CD4-positive, CD25-positive, alpha-beta regulatory T cell (primary cell): ENCODE measurements at regions not wholly inside any gene's neighbourhood (a gene's known extent, or its start where the extent isn't known, plus 50 kb on each side); places are given as distances from the start of the nearest gene placed in this dataset.

Experiments
- ATAC-seq, 2 donors: fragments of 150-1000 bp; cut with Tn5 transposase; one replicate each; pipeline ENCODE4 v1.10.0; 2021; ENCODE audit warnings: low read depth in 2 of 2, moderate number of reproducible peaks in 2 of 2, moderate library complexity in 1 of 2
- DNase-seq, 3 donors: peaks; one replicate each; pipeline versions ENCODE4 v3.0.0 to v3.0.0-alpha.2; 2012 to 2022; ENCODE audit warnings: mixed read lengths in 1 of 3
- H3K27ac ChIP-seq: one replicate; pipeline ENCODE4 v1.7.0; 2013; ENCODE audit warnings: mild to moderate bottlenecking, low read length; ENCODE audit not compliant: insufficient read depth, poor library complexity, severe bottlenecking
- H3K27me3 ChIP-seq: one replicate; pipeline ENCODE4 v1.7.0; 2013; ENCODE audit warnings: low read length; ENCODE audit not compliant: control insufficient read depth, insufficient read depth
- H3K36me3 ChIP-seq: one replicate; pipeline ENCODE4 v1.7.0; 2013; ENCODE audit warnings: mild to moderate bottlenecking, low read length, moderate library complexity; ENCODE audit not compliant: control insufficient read depth, insufficient read depth
- H3K4me1 ChIP-seq: 2 replicates; pipeline ENCODE4 v1.7.0; 2013; ENCODE audit warnings: mild to moderate bottlenecking, low read length; ENCODE audit not compliant: insufficient read depth, control insufficient read depth, poor library complexity, severe bottlenecking
- H3K4me3 ChIP-seq: one replicate; pipeline ENCODE4 v1.7.0; 2013; ENCODE audit warnings: low read depth, mild to moderate bottlenecking, low read length, moderate library complexity
- H3K9me3 ChIP-seq, 2 experiments: 1 replicate in 1 of 2; 2 replicates in 1 of 2; pipeline ENCODE4 v1.7.0; 2013; ENCODE audit warnings: low read length in 2 of 2, mild to moderate bottlenecking in 1 of 2, moderate library complexity in 1 of 2; ENCODE audit not compliant: control insufficient read depth in 2 of 2
- H3K27ac Mint-ChIP-seq, 3 donors: one replicate each; pipeline ENCODE4 v1.8.0; 2020 to 2022; ENCODE audit warnings: mild to moderate bottlenecking in 3 of 3, mixed read lengths in 3 of 3, moderate library complexity in 2 of 3
- H3K27me3 Mint-ChIP-seq: one replicate; pipeline ENCODE4 v1.8.0; 2022; ENCODE audit warnings: mild to moderate bottlenecking, mixed read lengths
- H3K36me3 Mint-ChIP-seq: one replicate; pipeline ENCODE4 v1.8.0; 2020; ENCODE audit warnings: mixed read lengths
- H3K4me1 Mint-ChIP-seq, 4 donors: one replicate each; pipeline ENCODE4 v1.8.0; 2020 to 2022; ENCODE audit warnings: mixed read lengths in 4 of 4, mild to moderate bottlenecking in 1 of 4
- H3K4me3 Mint-ChIP-seq, 4 donors: one replicate each; pipeline ENCODE4 v1.8.0; 2020 to 2022; ENCODE audit warnings: mild to moderate bottlenecking in 4 of 4, mixed read lengths in 4 of 4, moderate library complexity in 3 of 4
- H3K9me3 Mint-ChIP-seq, 7 donors: one replicate each; pipeline ENCODE4 v1.8.0; 2020 to 2022; ENCODE audit warnings: mixed read lengths in 7 of 7, mild to moderate bottlenecking in 3 of 7, moderate library complexity in 2 of 7

- Histone ChIP-seq H3K27me3 (peaks cover 3% of the 10 kb centered on the region), H3K4me1 (no peaks in the 10 kb centered on the region), H3K27ac (no peak overlapping the region), H3K4me3 (no peak overlapping the region), H3K36me3 (no peaks in the 10 kb centered on the region), H3K9me3 (peaks cover 0 to 5% of the 10 kb centered on the region in 2 experiments)
- ATAC-seq = no peak
- no peak for DNase-seq
- Mint-ChIP-seq H3K4me1 (no peaks in the 10 kb centered on the region), H3K27me3 (peaks cover 4% of the 10 kb centered on the region), H3K27ac (no peak overlapping the region), H3K4me3 (no peak overlapping the region), H3K9me3 (peaks cover 0 to 34% (median 10%) of the 10 kb centered on the region in 7 donors), H3K36me3 (no peaks in the 10 kb centered on the region)
Observed at GRCh38 chr5:15131909-15132308, 260.3 kb upstream of the ANKH start.

- Histone ChIP-seq H3K27me3 (no peaks in the 10 kb centered on the region), H3K9me3 (no peaks in the 10 kb centered on the region), H3K27ac (no peak overlapping the region), H3K36me3 (no peaks in the 10 kb centered on the region), H3K4me1 (no peaks in the 10 kb centered on the region), H3K4me3 (no peak overlapping the region)
- H3K27ac Mint-ChIP-seq = peak overlapping the region in 1 of 3 donors; percentile 17
- peaks cover 1 to 39% (median 11%) of the 10 kb centered on the region in 7 donors for H3K9me3 Mint-ChIP-seq
- H3K36me3 Mint-ChIP-seq = peaks cover 5% of the 10 kb centered on the region
- DNase-seq (no peak), ATAC-seq (no peak)
- peaks cover 0 to 6% (median 0%) of the 10 kb centered on the region in 4 donors for H3K4me1 Mint-ChIP-seq
- no peaks in the 10 kb centered on the region for H3K27me3 Mint-ChIP-seq
- H3K4me3 Mint-ChIP-seq = no peak overlapping the region
Observed at GRCh38 chr5:15124871-15125568, 253.4 kb upstream of the ANKH start.

GRCh38 chr5:15124461-15124860 is 252.9 kb upstream of the ANKH start:
- Mint-ChIP-seq H3K27ac (no peak overlapping the region), H3K36me3 (peaks cover 5% of the 10 kb centered on the region), H3K27me3 (no peaks in the 10 kb centered on the region), H3K9me3 (peaks cover 1 to 33% (median 11%) of the 10 kb centered on the region in 7 donors), H3K4me3 (no peak overlapping the region), H3K4me1 (peaks cover 0 to 6% (median 0%) of the 10 kb centered on the region in 4 donors)
- no peak for DNase-seq
- Histone ChIP-seq H3K27me3 (no peaks in the 10 kb centered on the region), H3K27ac (no peak overlapping the region), H3K4me1 (no peaks in the 10 kb centered on the region), H3K36me3 (no peaks in the 10 kb centered on the region), H3K4me3 (no peak overlapping the region), H3K9me3 (no peaks in the 10 kb centered on the region)
- no peak for ATAC-seq

DNA sequence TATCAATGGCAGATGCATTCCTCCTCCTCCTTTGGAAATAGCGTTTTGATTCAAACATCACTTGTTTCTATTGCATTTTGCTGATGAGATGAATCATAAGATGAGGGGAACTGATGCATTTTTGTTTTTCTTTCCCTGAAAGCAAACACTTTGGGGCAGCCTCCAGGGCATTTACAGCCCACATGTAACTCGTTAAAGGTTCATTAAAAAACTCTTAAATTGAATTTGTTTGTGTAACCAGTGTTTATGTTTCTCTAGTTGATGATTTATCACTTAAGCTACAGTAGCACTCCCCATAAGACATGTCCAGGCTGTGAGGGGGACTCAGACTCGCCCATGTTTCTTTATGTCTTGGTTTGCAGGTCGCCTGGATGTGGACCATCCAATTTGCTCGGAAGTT is 246.1 kb upstream of the ANKH start:
- ATAC-seq (no peak), DNase-seq (no peak)
- Mint-ChIP-seq H3K27me3 (no peaks in the 10 kb centered on the region), H3K4me3 (no peak overlapping the region), H3K36me3 (peaks cover 3% of the 10 kb centered on the region), H3K4me1 (no peaks in the 10 kb centered on the region), H3K9me3 (peaks cover 0 to 11% (median 4%) of the 10 kb centered on the region in 7 donors), H3K27ac (no peak overlapping the region)
- no peaks in the 10 kb centered on the region for H3K4me1 ChIP-seq
- no peaks in the 10 kb centered on the region for H3K9me3 ChIP-seq
- H3K27ac ChIP-seq = no peak overlapping the region
- H3K27me3 ChIP-seq = no peaks in the 10 kb centered on the region
- H3K4me3 ChIP-seq = no peak overlapping the region
- no peaks in the 10 kb centered on the region for H3K36me3 ChIP-seq

DNA sequence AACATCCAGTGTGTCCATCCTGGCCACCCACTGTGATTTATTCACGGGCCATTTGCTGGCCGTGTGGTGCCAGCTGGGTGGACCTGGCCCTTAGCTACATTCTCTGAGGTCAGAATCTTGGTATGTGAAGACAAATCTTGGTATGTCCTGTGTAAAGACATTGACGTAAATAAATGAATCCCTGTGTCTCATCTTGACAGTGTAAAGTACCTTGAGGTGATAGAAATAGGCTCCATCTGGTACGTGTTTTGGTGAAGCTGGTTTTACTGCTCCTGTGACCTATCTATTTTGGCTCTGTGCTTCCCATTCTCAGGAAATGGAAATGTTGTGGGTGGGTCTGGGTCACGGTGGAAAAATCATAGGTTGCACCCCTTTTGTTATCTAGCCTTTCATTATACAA is 245.4 kb upstream of the ANKH start:
- H3K36me3 ChIP-seq = no peaks in the 10 kb centered on the region
- DNase-seq = no peak
- H3K4me1 ChIP-seq = no peaks in the 10 kb centered on the region
- no peak overlapping the region for H3K4me3 ChIP-seq
- H3K27ac ChIP-seq = no peak overlapping the region
- H3K27ac Mint-ChIP-seq = no peak overlapping the region
- H3K9me3 ChIP-seq = no peaks in the 10 kb centered on the region
- ATAC-seq = no peak
- no peaks in the 10 kb centered on the region for H3K27me3 ChIP-seq
- peaks cover 3% of the 10 kb centered on the region for H3K36me3 Mint-ChIP-seq
- H3K4me1 Mint-ChIP-seq = no peaks in the 10 kb centered on the region
- no peak overlapping the region for H3K4me3 Mint-ChIP-seq
- no peaks in the 10 kb centered on the region for H3K27me3 Mint-ChIP-seq
- H3K9me3 Mint-ChIP-seq = peaks cover 0 to 10% (median 4%) of the 10 kb centered on the region in 7 donors

- Histone ChIP-seq H3K4me3 (no peak overlapping the region), H3K9me3 (no peaks in the 10 kb centered on the region), H3K27ac (no peak overlapping the region), H3K4me1 (peaks cover 3% of the 10 kb centered on the region), H3K36me3 (no peaks in the 10 kb centered on the region), H3K27me3 (no peaks in the 10 kb centered on the region)
- H3K9me3 Mint-ChIP-seq = no peaks in the 10 kb centered on the region
- no peak for ATAC-seq
- H3K36me3 Mint-ChIP-seq = no peaks in the 10 kb centered on the region
- peaks cover 0 to 24% (median 8%) of the 10 kb centered on the region in 4 donors for H3K4me1 Mint-ChIP-seq
- H3K27me3 Mint-ChIP-seq = no peaks in the 10 kb centered on the region
- no peak overlapping the region for H3K27ac Mint-ChIP-seq
- DNase-seq = no peak
- H3K4me3 Mint-ChIP-seq = no peak overlapping the region
Observed at GRCh38 chr5:15106530-15107283, 235.1 kb upstream of the ANKH start.

DNA sequence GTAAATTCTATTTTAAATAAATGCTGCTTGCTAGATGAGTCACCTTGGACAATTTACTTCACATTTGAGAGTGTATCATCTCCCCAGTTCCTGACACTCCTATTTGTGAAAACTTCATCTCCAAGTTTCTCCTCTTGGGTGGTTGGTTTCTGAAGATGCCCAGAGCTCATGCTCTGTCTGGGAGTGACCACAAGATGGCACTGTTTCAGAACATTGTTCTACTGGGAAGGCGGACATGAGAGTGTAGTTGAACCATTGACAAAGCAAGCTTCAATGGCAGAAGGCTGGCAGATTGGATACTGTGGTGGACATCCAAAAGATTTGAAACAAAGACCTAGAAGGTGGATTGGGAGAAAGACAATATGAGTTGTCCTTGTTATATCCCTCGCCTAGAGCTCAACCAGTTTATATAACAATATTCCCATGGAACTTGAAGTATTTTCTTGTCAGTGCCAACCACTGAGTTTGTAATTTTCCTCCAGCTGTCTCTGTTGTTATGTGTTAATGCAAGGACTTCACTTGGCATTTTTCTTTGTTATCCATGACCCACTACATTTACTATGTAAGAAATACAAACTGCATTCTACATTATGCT is 234.3 kb upstream of the ANKH start:
- Mint-ChIP-seq H3K36me3 (no peaks in the 10 kb centered on the region), H3K4me1 (peaks cover 0 to 24% (median 8%) of the 10 kb centered on the region in 4 donors), H3K27me3 (no peaks in the 10 kb centered on the region), H3K27ac (peak overlapping the region in 1 of 3 donors; percentile 1), H3K4me3 (no peak overlapping the region), H3K9me3 (peaks cover 0 to 3% (median 0%) of the 10 kb centered on the region in 7 donors)
- Histone ChIP-seq H3K4me3 (no peak overlapping the region), H3K9me3 (no peaks in the 10 kb centered on the region), H3K36me3 (no peaks in the 10 kb centered on the region), H3K4me1 (peaks cover 3% of the 10 kb centered on the region), H3K27me3 (no peaks in the 10 kb centered on the region), H3K27ac (no peak overlapping the region)
- peak in 1 of 2 donors; percentile 40 for ATAC-seq
- DNase-seq = peak in 1 of 3 donors; percentile 55
